NCI-H510A treated with DMSO at 0.1 percent for 48 hours (cell line): ENCODE measurements at regions not wholly inside any gene's neighbourhood (a gene's known extent, or its start where the extent isn't known, plus 50 kb on each side); places are given as distances from the start of the nearest gene placed in this dataset.
"Not testable (repeated sequence)": the region's sequence is repeated elsewhere in the genome, so short reads cannot be mapped to it uniquely, and the experiment has no call there.

Source experiments
- DNase-seq: peaks from one replicate; lab custom pipeline; 2025; lab: John Stamatoyannopoulos, UW

GRCh38 chr21:22280851-22281250, 1282.6 kb downstream of the NCAM2 start:
- DNase-seq, result no peak

GRCh38 chr21:22288885-22289499, 1290.8 kb downstream of the NCAM2 start:
- DNase-seq, result no peak

GRCh38 chr21:22292144-22292543, 1293.9 kb downstream of the NCAM2 start:
- no peak for DNase-seq

- no peak for DNase-seq
These were observed 1299.4 kb downstream of the NCAM2 start for GRCh38 chr21:22297575-22297974.

GRCh38 chr21:22311741-22312462, 1313.7 kb downstream of the NCAM2 start:
- no peak for DNase-seq

- no peak for DNase-seq
These were observed 1316.8 kb downstream of the NCAM2 start for GRCh38 chr21:22314963-22315362.

- DNase-seq, result no peak
These were observed 1321.2 kb downstream of the NCAM2 start for GRCh38 chr21:22319435-22319834.

- no peak for DNase-seq
These were observed 1344.7 kb downstream of the NCAM2 start for GRCh38 chr21:22342889-22343288.

- no peak for DNase-seq
These were observed 1345.1 kb downstream of the NCAM2 start for GRCh38 chr21:22343303-22343702.

- DNase-seq, result no peak
These were observed 1345.5 kb downstream of the NCAM2 start for GRCh38 chr21:22343721-22344120.

- DNase-seq, result no peak
These were observed 1347.4 kb downstream of the NCAM2 start for GRCh38 chr21:22345624-22346023.

- DNase-seq, result no peak
These were observed 1348.4 kb downstream of the NCAM2 start for GRCh38 chr21:22346576-22346975.

GRCh38 chr21:22351076-22351475, 1352.9 kb downstream of the NCAM2 start:
- no peak for DNase-seq

- no peak for DNase-seq
These were observed 1353.9 kb downstream of the NCAM2 start for GRCh38 chr21:22352088-22352487.

- DNase-seq, result no peak
These were observed 1357.7 kb downstream of the NCAM2 start for GRCh38 chr21:22355949-22356348.

GRCh38 chr21:22356663-22357062, 1358.5 kb downstream of the NCAM2 start:
- DNase-seq, result no peak

- DNase-seq, result not testable (repeated sequence)
These were observed 1361.4 kb downstream of the NCAM2 start for GRCh38 chr21:22359599-22359998.

GRCh38 chr21:22363504-22363903, 1365.3 kb downstream of the NCAM2 start:
- no peak for DNase-seq

GRCh38 chr21:22364163-22364562, 1366.0 kb downstream of the NCAM2 start:
- no peak for DNase-seq

GRCh38 chr21:22374218-22374969, 1376.2 kb downstream of the NCAM2 start:
- DNase-seq, result no peak

GRCh38 chr21:22377795-22378194, 1379.6 kb downstream of the NCAM2 start:
- DNase-seq, result not testable (repeated sequence)

- no peak for DNase-seq
These were observed 1395.1 kb downstream of the NCAM2 start for GRCh38 chr21:22393324-22393723.

- no peak for DNase-seq
These were observed 1397.8 kb downstream of the NCAM2 start for GRCh38 chr21:22395965-22396364.
